LHCN-M2 (cell line): ENCODE measurements at regions not wholly inside any gene's neighbourhood (a gene's known extent, or its start where the extent isn't known, plus 50 kb on each side); places are given as distances from the start of the nearest gene placed in this dataset.
A peak's percentile ranks its signal among the peaks of the same experiment; 100 is the strongest.

Experiments
- DNase-seq: peaks from one replicate; pipeline ENCODE4 v3.0.0-alpha.2; 2012; ENCODE audit warnings: low read depth

DNA sequence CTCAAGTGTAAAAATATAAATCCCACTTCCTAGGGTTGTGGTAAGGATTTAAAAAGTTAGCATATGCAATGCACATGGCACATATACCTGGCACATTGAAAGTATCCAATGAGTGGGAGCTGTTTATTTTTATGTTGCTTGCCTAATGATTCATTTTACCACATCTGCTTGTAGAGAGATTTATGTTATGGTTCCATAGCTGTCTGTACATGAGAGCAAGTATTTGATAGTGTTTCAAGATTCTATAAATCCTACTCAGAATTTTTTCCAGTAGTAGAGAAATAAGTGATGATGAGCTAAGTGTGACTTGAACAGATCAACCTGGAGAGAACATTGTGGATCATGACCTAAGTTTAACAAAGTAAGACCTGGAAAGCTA is 125.3 kb upstream of the SPTLC3 start:
- DNase-seq, result no peak

DNA sequence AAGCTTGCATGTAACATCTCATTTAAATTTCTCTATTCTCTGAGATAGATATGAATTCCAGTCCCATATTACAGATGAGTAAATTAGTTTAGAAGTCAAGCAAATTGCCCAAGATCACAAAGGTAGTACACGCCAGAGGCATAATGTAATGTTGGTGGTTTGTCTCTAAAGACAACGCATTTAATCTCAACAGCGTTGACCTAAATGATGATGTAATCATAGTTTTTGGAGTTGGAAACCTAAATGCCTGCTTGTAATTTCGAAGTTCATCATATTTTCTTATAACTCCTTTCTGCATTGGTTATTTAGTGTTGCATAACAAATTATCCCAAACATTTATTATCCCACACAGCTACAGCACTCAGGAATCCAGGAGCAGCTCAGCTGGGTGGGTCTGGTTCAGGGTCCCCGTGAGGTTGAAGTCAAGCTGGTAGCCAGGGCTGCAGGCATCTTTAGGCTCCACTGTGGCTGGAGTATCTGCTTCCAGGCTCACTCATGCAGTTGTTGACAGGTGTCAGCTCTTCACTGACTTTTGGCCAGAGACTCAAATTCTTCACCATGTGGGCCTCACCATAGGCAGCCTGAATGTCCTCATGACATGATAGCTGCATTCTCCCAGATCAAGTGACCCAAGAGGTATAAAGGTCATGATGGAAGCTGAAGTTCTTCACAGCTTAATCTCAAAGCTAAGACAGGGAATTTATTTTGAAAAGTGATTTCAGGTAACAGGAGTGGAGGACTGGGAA is 122.0 kb upstream of the SPTLC3 start:
- no peak for DNase-seq

GRCh38 chr20:12891643-12892042 is 117.1 kb upstream of the SPTLC3 start:
- no peak for DNase-seq

GRCh38 chr20:12893019-12893418 is 115.8 kb upstream of the SPTLC3 start:
- no peak for DNase-seq

DNA sequence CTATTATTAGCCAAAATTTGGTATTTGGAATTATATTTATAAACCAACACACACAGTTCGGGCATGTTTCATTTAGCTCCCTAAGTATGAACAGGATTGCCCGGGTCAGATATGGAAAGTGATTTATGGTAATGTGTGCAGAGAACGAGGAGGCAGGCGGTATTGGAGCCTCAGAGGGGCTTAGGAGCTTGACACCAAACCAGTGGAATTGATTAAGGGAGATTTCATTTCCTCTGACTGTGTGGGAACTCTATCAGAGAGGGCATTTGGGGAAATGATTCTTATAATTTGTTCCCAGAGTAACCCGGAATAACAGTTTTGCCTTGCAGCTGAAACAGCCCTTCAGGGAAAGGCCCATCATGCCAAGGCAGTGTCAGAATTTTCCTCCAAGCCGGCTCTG is 115.1 kb upstream of the SPTLC3 start:
- no peak for DNase-seq

- no peak for DNase-seq
Measured at GRCh38 chr20:12894089-12894488, 114.7 kb upstream of the SPTLC3 start.

DNA sequence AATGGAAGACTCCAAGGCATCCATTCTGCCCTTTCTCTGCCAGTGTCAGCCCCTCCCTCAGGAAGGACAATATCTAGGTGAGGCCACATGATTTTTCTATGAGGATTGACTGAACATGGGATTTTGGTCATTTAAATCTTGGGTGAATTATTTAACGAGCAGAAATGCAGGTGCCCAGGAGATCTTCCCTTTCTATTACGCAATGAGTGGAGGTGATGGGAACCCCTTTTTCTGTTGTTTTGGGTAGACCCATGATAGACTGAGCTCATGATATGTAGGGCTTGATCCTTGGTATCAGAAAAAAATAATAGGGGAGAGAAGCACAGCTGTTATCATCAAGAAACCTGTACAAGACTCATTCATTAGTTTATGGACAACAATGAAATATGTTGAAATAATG is 112.6 kb upstream of the SPTLC3 start:
- no peak for DNase-seq

GRCh38 chr20:12902992-12903391 is 105.8 kb upstream of the SPTLC3 start:
- no peak for DNase-seq

- DNase-seq, result no peak
Measured at GRCh38 chr20:12906361-12906760, 102.4 kb upstream of the SPTLC3 start.

- no peak for DNase-seq
Measured at GRCh38 chr20:12911372-12911771, 97.4 kb upstream of the SPTLC3 start.

DNA sequence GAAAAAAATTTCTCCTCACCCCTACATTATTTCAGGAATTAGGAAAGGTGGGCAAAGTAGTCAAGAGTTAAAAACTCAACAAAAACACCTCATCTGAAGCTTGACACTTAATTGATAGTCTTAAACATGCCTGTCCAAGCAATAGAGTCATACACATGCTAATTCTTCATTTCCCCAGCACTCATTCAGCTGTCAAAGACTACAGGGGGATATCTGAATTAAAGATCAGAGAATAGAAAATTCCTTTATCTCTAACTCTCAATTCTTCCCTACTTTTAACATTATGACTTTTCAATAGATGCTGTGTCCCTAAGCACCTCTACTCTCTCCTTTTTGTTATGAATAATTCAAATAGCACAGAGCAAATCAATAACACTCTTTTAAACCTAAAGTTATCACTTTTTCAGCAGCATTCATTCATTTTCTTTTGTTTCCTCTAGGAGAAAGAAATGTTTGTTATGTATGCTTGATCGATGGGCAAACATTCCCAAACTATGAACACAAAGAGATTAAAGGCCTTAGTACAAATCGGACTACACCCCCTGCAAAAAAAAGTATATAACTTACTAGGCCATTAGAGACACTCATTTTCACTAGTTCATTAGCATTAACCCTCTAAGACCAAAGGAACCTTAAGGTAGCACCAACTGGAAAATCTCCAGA is 94.9 kb upstream of the SPTLC3 start:
- DNase-seq, result no peak

GRCh38 chr20:12914804-12915203 is 94.0 kb upstream of the SPTLC3 start:
- no peak for DNase-seq

- DNase-seq, result peak; percentile 18
Measured at GRCh38 chr20:12916699-12917098, 92.1 kb upstream of the SPTLC3 start.

GRCh38 chr20:12924126-12924525 is 84.6 kb upstream of the SPTLC3 start:
- no peak for DNase-seq

- peak; percentile 85 for DNase-seq
Measured at GRCh38 chr20:12925210-12925755, 83.5 kb upstream of the SPTLC3 start.

DNA sequence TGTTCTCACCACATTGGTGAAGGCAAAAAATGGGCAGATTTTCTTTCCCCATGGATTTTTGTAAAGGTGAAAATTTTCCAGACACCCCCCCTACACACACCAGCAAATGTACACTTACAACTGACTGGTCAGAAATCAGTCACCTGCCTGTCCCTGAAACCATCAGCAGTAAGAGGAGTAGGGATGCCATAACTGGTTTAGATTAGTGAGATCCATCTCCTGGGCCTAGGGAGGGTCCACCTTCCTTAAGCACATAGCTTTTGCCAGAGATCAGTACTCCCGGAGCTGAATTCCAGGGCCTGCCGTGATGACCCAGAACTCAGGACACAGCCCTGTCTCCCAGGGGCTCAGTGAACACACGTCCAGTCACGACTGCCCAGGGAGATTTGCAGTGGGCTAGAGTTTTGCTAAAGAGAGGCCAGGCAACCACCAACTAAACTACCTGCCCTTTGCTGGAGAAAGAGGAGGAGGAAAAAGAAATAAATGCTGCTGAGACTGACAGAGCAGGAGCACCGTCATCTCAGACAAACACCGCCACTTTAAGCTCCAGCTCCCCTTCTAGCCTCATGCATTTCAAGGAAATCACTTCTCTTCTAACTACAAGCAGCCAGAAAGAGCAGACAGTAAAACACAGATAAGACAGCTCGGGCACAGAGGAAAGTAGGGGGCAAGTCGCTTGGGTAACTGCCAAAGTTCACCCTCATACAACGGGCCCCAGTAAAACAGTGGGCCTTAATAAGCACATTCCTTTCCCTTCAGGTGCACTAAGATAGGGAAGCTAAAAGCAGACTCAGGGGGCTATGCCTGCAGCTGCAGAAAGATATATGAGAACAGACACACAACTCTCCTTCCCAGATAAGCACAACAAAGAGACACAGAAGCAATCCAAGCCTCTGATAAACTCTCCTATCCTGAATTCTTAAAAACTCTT is 82.6 kb upstream of the SPTLC3 start:
- DNase-seq, result no peak

GRCh38 chr20:12927489-12927888 is 81.3 kb upstream of the SPTLC3 start:
- peak; percentile 86 for DNase-seq

DNA sequence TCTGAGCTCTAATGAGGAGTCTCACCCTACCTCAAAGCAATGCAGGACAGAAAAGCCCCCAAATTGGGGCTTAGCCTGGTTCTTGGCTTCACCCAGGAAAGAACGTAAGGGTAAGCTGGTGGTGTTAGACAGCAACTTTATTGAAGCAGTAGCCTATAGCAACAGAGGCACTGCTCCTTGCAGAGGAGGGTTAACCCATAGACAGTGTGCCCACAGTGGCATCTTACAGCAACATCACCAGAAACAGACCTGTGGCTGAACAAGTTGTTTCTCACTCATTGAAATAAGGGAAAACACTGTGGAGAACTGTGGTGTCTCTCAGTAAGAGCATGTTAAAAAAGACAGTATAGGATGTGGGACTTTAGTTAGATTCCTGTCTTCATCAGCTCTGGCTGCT is 80.4 kb upstream of the SPTLC3 start:
- DNase-seq, result peak; percentile 18

- peak; percentile 88 for DNase-seq
Measured at GRCh38 chr20:12928755-12929401, 79.9 kb upstream of the SPTLC3 start.

DNA sequence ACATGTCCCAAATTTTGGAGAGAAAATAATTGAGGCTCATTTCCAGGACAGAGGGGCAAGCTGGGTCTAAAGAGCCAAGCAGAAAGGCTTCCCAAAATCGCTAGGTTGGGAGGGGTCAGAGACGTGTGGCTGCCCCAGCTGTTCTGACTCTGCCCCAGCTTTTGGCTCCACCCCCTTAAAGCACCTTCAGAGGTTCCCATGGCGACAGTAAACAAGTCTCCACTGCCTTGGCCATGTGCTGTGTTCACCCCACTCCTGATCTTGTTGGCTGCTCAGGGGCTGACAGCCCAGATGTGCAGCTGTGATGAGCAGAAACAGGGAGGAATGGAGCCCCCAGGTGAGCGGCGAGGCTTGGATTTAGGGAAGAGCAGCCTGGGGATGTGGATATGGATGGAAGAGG is 72.8 kb upstream of the SPTLC3 start:
- DNase-seq, result peak; percentile 34

GRCh38 chr20:12936524-12936923 is 72.2 kb upstream of the SPTLC3 start:
- DNase-seq, result no peak

DNA sequence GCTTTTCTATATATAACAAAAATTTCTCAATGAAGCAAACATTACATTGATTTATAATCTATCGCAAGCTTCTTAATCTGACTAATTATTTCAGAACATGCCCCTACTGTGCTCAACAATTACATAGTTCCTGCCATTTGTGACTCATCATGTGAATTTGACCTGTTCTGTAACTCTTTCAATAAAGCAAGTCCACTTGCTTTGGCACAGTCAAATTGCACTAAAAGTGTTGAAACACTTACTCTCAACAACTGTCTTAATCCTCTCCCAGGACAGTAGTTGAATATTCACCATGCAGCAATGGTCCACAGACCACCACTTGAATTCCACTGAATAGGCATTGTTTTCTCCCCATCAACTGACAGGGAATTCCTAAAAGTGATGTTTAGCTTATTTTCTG is 67.7 kb upstream of the SPTLC3 start:
- peak; percentile 52 for DNase-seq
